ENCODE measurements at regions not wholly inside any gene's neighbourhood (a gene's known extent, or its start where the extent isn't known, plus 50 kb on each side); places are given as distances from the start of the nearest gene placed in this dataset.

GRCh38 chr7:47709451-47709850 is 127.5 kb upstream of the TNS3 start:
- Histone ChIP-seq H3K27ac (ENCODE audit: insufficient read depth, low read length) (no peak overlapping the region), H3K27me3 (ENCODE audit: control insufficient read depth, insufficient read depth, low read length) (no peaks in the 10 kb centered on the region), H3K9me3 (ENCODE audit: control insufficient read depth, insufficient read depth, low read depth, low read length) (no peaks in the 10 kb centered on the region), H3K79me2 (ENCODE audit: control insufficient read depth, insufficient read depth, low read length) (no peaks in the 10 kb centered on the region), H3K36me3 (ENCODE audit: control insufficient read depth, insufficient read depth, low read length) (no peaks in the 10 kb centered on the region), H3K4me1 (ENCODE audit: control insufficient read depth, extremely low read depth, insufficient read depth, low read length) (no peaks in the 10 kb centered on the region), H3K4me3 (replicated peaks in 1 of 4; ENCODE audit: control extremely low read depth in 1 of 4, insufficient read depth in 1 of 4, low read depth in 3 of 4, low read length in 4 of 4) (no peak overlapping the region), H2AFZ (ENCODE audit: low read length) (no peak overlapping the region), H4K20me1 (ENCODE audit: control insufficient read depth, extremely low read depth, insufficient read depth, low read length) (no peaks in the 10 kb centered on the region), H3K9ac (ENCODE audit: insufficient read depth, low read length) (no peak overlapping the region), H3K4me2 (ENCODE audit: extremely low read depth, insufficient read depth, low read length) (no peak overlapping the region)
- no peak for DNase-seq (ENCODE audit: low read depth in 2 of 2)
- TF ChIP-seq CTCF (conservative IDR thresholded peaks at IDR 0.05 in 1 of 2, IDR thresholded peaks at IDR 0.05 in 1 of 2; ENCODE audit: low read depth in 1 of 2, low read length in 2 of 2) = no peak

- no peak overlapping the region for H3K4me2 ChIP-seq (ENCODE audit: extremely low read depth, insufficient read depth, low read length)
- no peaks in the 10 kb centered on the region for H4K20me1 ChIP-seq (ENCODE audit: control insufficient read depth, extremely low read depth, insufficient read depth, low read length)
- H3K36me3 ChIP-seq (ENCODE audit: control insufficient read depth, insufficient read depth, low read length) = no peaks in the 10 kb centered on the region
- no peaks in the 10 kb centered on the region for H3K4me1 ChIP-seq (ENCODE audit: control insufficient read depth, extremely low read depth, insufficient read depth, low read length)
- H3K79me2 ChIP-seq (ENCODE audit: control insufficient read depth, insufficient read depth, low read length) = no peaks in the 10 kb centered on the region
- TF ChIP-seq EZH2 (IDR thresholded peaks at IDR 0.05; ENCODE audit: low read length, missing control alignments) (no peak), CTCF (conservative IDR thresholded peaks at IDR 0.05 in 1 of 2, IDR thresholded peaks at IDR 0.05 in 1 of 2; ENCODE audit: low read depth in 1 of 2, low read length in 2 of 2) (no peak)
- no peaks in the 10 kb centered on the region for H3K9me3 ChIP-seq (ENCODE audit: control insufficient read depth, insufficient read depth, low read depth, low read length)
- H3K27ac ChIP-seq (ENCODE audit: insufficient read depth, low read length) = no peak overlapping the region
- no peak overlapping the region for H3K4me3 ChIP-seq (replicated peaks in 1 of 4; ENCODE audit: control extremely low read depth in 1 of 4, insufficient read depth in 1 of 4, low read depth in 3 of 4, low read length in 4 of 4)
- H3K9ac ChIP-seq (ENCODE audit: insufficient read depth, low read length) = no peak overlapping the region
- no peaks in the 10 kb centered on the region for H3K27me3 ChIP-seq (ENCODE audit: control insufficient read depth, insufficient read depth, low read length)
- DNase-seq (ENCODE audit: low read depth in 2 of 2) = no peak
- no peak overlapping the region for H2AFZ ChIP-seq (ENCODE audit: low read length)
Observed at GRCh38 chr7:47709051-47709450, 127.1 kb upstream of the TNS3 start.

- Histone ChIP-seq H3K9me3 (ENCODE audit: control insufficient read depth, insufficient read depth, low read depth, low read length) (no peaks in the 10 kb centered on the region), H3K4me1 (ENCODE audit: control insufficient read depth, extremely low read depth, insufficient read depth, low read length) (no peaks in the 10 kb centered on the region), H3K4me2 (ENCODE audit: extremely low read depth, insufficient read depth, low read length) (no peak overlapping the region), H3K36me3 (ENCODE audit: control insufficient read depth, insufficient read depth, low read length) (no peaks in the 10 kb centered on the region), H3K4me3 (replicated peaks in 1 of 4; ENCODE audit: control extremely low read depth in 1 of 4, insufficient read depth in 1 of 4, low read depth in 3 of 4, low read length in 4 of 4) (no peak overlapping the region), H3K9ac (ENCODE audit: insufficient read depth, low read length) (no peak overlapping the region), H3K27ac (ENCODE audit: insufficient read depth, low read length) (no peak overlapping the region), H2AFZ (ENCODE audit: low read length) (no peak overlapping the region), H4K20me1 (ENCODE audit: control insufficient read depth, extremely low read depth, insufficient read depth, low read length) (no peaks in the 10 kb centered on the region), H3K27me3 (ENCODE audit: control insufficient read depth, insufficient read depth, low read length) (no peaks in the 10 kb centered on the region), H3K79me2 (ENCODE audit: control insufficient read depth, insufficient read depth, low read length) (no peaks in the 10 kb centered on the region)
- no peak for TF ChIP-seq CTCF (conservative IDR thresholded peaks at IDR 0.05 in 1 of 2, IDR thresholded peaks at IDR 0.05 in 1 of 2; ENCODE audit: low read depth in 1 of 2, low read length in 2 of 2)
- no peak for TF ChIP-seq EZH2 (IDR thresholded peaks at IDR 0.05; ENCODE audit: low read length, missing control alignments)
- no peak for DNase-seq (ENCODE audit: low read depth in 2 of 2)
Observed at GRCh38 chr7:47707583-47707982, 125.7 kb upstream of the TNS3 start.

Data from fibroblast of lung (primary cell).